Liver (tissue), 8 donors: ENCODE measurements at regions not wholly inside any gene's neighbourhood (a gene's known extent, or its start where the extent isn't known, plus 50 kb on each side); places are given as distances from the start of the nearest gene placed in this dataset.

Experiments
- DNase-seq: peaks from one replicate; pipeline ENCODE4 v3.0.0-alpha.2; 2017; ENCODE audit warnings: low spot score
- H3K27ac ChIP-seq, 2 donors: one replicate each; pipeline ENCODE4 v1.7.0; 2013; ENCODE audit warnings: inconsistent platforms in 2 of 2, low read length in 2 of 2, control low read depth in 1 of 2, low read depth in 1 of 2, mild to moderate bottlenecking in 1 of 2
- H3K27me3 ChIP-seq, 4 donors: one replicate each; pipeline versions ENCODE4 v1.6.1 to v1.7.0; 2013; ENCODE audit warnings: low read length in 3 of 4, inconsistent platforms in 1 of 4, mild to moderate bottlenecking in 1 of 4, moderate library complexity in 1 of 4; ENCODE audit not compliant: control insufficient read depth in 4 of 4, insufficient read depth in 4 of 4
- H3K36me3 ChIP-seq, 4 donors: one replicate each; pipeline versions ENCODE4 v1.6.1 to v1.7.0; 2013; ENCODE audit warnings: low read length in 3 of 4, mild to moderate bottlenecking in 3 of 4, low read depth in 1 of 4, moderate library complexity in 1 of 4; ENCODE audit not compliant: control insufficient read depth in 4 of 4, insufficient read depth in 3 of 4
- H3K4me1 ChIP-seq, 4 donors: one replicate each; pipeline versions ENCODE4 v1.6.1 to v1.7.0; 2013; ENCODE audit warnings: low read length in 3 of 4, mild to moderate bottlenecking in 3 of 4, moderate library complexity in 1 of 4; ENCODE audit not compliant: control insufficient read depth in 4 of 4, insufficient read depth in 4 of 4
- H3K4me3 ChIP-seq, 3 donors: one replicate each; pipeline versions ENCODE4 v1.6.1 to v1.7.0; 2013; ENCODE audit warnings: low read length in 3 of 3, control low read depth in 1 of 3, low read depth in 1 of 3, mild to moderate bottlenecking in 1 of 3
- H3K9ac ChIP-seq, 2 donors: one replicate each; pipeline ENCODE4 v1.7.0; 2013; ENCODE audit warnings: low read length in 2 of 2, mild to moderate bottlenecking in 2 of 2, moderate library complexity in 2 of 2, control low read depth in 1 of 2, low read depth in 1 of 2
- H3K9me3 ChIP-seq, 4 donors: one replicate each; pipeline versions ENCODE4 v1.6.1 to v1.7.0; 2013; ENCODE audit warnings: low read length in 3 of 4; ENCODE audit not compliant: control insufficient read depth in 4 of 4
- EGR1 ChIP-seq, 2 donors: IDR thresholded peaks; 2 replicates each; pipeline ENCODE4 v1.6.1; 2016 to 2018; ENCODE audit warnings: antibody characterized with exemption in 2 of 2, low read depth in 2 of 2
- FOXA1 ChIP-seq: IDR thresholded peaks from 2 replicates; pipeline ENCODE4 v1.6.1; 2016; ENCODE audit warnings: antibody characterized with exemption
- FOXA2 ChIP-seq: IDR thresholded peaks from 2 replicates; pipeline ENCODE4 v1.6.1; 2016; ENCODE audit warnings: antibody characterized with exemption
- HNF4A ChIP-seq, 2 donors: conservative IDR thresholded peaks; 2 replicates each; pipeline ENCODE4 v1.6.1; 2016; ENCODE audit warnings: antibody characterized with exemption in 2 of 2, mild to moderate bottlenecking in 2 of 2
- HNF4G ChIP-seq: IDR thresholded peaks from 2 replicates; pipeline ENCODE4 v1.6.1; 2016; ENCODE audit warnings: antibody characterized with exemption
- JUND ChIP-seq, 2 donors: IDR thresholded peaks; 2 replicates each; pipeline ENCODE4 v1.6.1; 2016; ENCODE audit warnings: antibody characterized with exemption in 2 of 2
- NR2F2 ChIP-seq: IDR thresholded peaks from 2 replicates; pipeline ENCODE4 v1.6.1; 2016; ENCODE audit warnings: antibody characterized with exemption
- RAD21 ChIP-seq, 2 donors: IDR thresholded peaks; 2 replicates each; pipeline ENCODE4 v1.6.1; 2016; ENCODE audit warnings: antibody characterized with exemption in 2 of 2, mild to moderate bottlenecking in 2 of 2
- RXRA ChIP-seq, 2 donors: IDR thresholded peaks; 2 replicates each; pipeline ENCODE4 v1.6.1; 2017 to 2018; ENCODE audit warnings: antibody characterized with exemption in 2 of 2, mild to moderate bottlenecking in 1 of 2
- SP1 ChIP-seq: IDR thresholded peaks from 2 replicates; pipeline ENCODE4 v1.6.1; 2018; ENCODE audit warnings: antibody characterized with exemption, mild to moderate bottlenecking
- TAF1 ChIP-seq: conservative IDR thresholded peaks from 2 replicates; pipeline ENCODE4 v1.6.1; 2016; ENCODE audit warnings: antibody characterized with exemption, mild to moderate bottlenecking
- YY1 ChIP-seq: IDR thresholded peaks from 2 replicates; pipeline ENCODE4 v1.6.1; 2016; ENCODE audit warnings: antibody characterized with exemption, mild to moderate bottlenecking
- WGBS: extraction: QIAGEN DNeasy Blood & Tissue Kit; methylation state at CpG from one replicate; pipeline ENCODE4 v1.1.7; 2013; 5-methylcytosine and 5-hydroxymethylcytosine counted together
- TF ChIP-seq, protein P1 (sequence below): IDR thresholded peaks from 2 replicates; pipeline ENCODE4 v1.6.1; 2016; ENCODE audit warnings: antibody characterized with exemption
- TF ChIP-seq, protein P2 (sequence below): IDR thresholded peaks from 2 replicates; pipeline ENCODE4 v1.6.1; 2016; ENCODE audit warnings: antibody characterized with exemption
- TF ChIP-seq, protein P3 (sequence below): fragments of 150-350 bp; IDR thresholded peaks from 2 replicates; pipeline ENCODE4 v1.5.1; 2017; ENCODE audit warnings: improper control_type of control experiment, low read depth, low read length; ENCODE audit not compliant: missing input control
- TF ChIP-seq, protein P4 (sequence below): IDR thresholded peaks from 2 replicates; pipeline ENCODE4 v1.6.1; 2016; ENCODE audit warnings: antibody characterized with exemption
- TF ChIP-seq, protein P5 (sequence below): IDR thresholded peaks from 2 replicates; pipeline ENCODE4 v1.6.1; 2016; ENCODE audit warnings: antibody characterized with exemption, mild to moderate bottlenecking
- donor health status: healthy.
- donor health status: healthy.
- donor health status: healthy.
- donor health status: healthy.
- donor health status: healthy.

DNA sequence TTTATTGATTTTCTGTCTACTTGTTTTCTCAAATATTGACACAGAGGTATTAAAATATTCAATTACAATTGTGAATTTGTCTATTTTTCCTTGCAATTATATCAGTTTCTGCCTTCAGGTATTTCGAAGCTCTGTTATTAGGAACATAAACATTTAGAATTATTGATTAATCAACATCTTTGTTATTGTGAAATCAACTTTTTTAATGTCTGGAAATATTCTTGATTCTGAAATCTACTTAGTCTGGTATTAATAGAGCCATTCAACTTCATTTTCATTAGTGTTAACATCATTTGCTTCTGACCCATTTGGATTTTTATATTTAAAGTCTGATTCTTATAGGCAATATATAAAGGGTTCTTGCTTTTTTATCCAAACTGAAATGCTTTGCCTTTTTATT, 69.8 kb upstream of the CALN1 start:
- no peak for DNase-seq
- Histone ChIP-seq H3K4me1 (no peaks in the 10 kb centered on the region), H3K9me3 (no peaks in the 10 kb centered on the region), H3K27ac (no peak overlapping the region), H3K4me3 (no peak overlapping the region), H3K9ac (no peak overlapping the region), H3K36me3 (no peaks in the 10 kb centered on the region), H3K27me3 (no peaks in the 10 kb centered on the region)
- 71% methylated on average over 1 of the region's 1 CpG for WGBS
- TF ChIP-seq, protein P1, sequence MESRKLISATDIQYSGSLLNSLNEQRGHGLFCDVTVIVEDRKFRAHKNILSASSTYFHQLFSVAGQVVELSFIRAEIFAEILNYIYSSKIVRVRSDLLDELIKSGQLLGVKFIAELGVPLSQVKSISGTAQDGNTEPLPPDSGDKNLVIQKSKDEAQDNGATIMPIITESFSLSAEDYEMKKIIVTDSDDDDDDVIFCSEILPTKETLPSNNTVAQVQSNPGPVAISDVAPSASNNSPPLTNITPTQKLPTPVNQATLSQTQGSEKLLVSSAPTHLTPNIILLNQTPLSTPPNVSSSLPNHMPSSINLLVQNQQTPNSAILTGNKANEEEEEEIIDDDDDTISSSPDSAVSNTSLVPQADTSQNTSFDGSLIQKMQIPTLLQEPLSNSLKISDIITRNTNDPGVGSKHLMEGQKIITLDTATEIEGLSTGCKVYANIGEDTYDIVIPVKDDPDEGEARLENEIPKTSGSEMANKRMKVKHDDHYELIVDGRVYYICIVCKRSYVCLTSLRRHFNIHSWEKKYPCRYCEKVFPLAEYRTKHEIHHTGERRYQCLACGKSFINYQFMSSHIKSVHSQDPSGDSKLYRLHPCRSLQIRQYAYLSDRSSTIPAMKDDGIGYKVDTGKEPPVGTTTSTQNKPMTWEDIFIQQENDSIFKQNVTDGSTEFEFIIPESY, result no peak

DNA sequence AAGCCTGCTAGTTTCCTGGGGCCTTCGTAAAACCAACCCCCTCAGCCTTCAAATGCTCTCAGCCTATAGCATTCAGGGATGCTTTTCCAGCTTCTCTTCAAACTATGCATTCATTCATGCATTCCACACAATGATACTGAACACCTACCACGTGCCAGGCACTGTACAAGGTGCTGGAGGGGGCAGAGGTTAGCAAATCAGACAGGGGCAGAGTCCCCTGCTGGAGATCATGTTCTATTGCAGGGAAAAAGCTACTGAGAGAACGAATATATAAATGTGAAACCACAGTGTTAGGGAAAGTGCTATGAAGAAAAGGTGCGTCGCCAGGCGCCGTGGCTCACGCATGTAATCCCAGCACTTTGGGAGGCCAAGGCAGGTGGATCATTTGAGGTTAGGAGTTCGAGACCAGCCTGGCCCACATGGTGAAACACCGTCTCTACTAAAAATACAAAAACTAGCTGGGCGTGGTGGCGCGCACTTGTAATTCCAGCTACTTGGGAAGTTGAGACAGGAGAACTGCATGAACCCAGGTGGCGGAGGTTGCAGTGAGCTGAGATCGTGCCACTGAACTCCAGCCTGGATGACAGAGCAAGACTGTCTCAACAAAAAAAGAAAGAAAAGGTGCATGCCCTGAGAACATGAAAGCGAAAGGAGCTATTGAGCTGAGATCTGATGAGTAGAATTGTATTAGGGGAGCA, 64.6 kb upstream of the CALN1 start:
- Histone ChIP-seq H3K27ac (no peak overlapping the region), H3K9ac (no peak overlapping the region), H3K4me1 (no peaks in the 10 kb centered on the region), H3K4me3 (no peak overlapping the region), H3K27me3 (no peaks in the 10 kb centered on the region), H3K9me3 (no peaks in the 10 kb centered on the region), H3K36me3 (no peaks in the 10 kb centered on the region)
- DNase-seq, result no peak
- TF ChIP-seq, protein P2, sequence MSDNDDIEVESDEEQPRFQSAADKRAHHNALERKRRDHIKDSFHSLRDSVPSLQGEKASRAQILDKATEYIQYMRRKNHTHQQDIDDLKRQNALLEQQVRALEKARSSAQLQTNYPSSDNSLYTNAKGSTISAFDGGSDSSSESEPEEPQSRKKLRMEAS, result no peak
- TF ChIP-seq YY1 (no peak), NR2F2 (no peak), RAD21 (IDR thresholded peaks at IDR 0.05) (no peak), FOXA1 (no peak), FOXA2 (no peak), RXRA (IDR thresholded peaks at IDR 0.05) (no peak), JUND (IDR thresholded peaks at IDR 0.05) (no peak), EGR1 (IDR thresholded peaks at IDR 0.05; ENCODE audit: low read depth in 2 of 2) (no peak), TAF1 (no peak), SP1 (no peak), HNF4A (conservative IDR thresholded peaks at IDR 0.05) (no peak), HNF4G (no peak)
- TF ChIP-seq, protein P3, sequence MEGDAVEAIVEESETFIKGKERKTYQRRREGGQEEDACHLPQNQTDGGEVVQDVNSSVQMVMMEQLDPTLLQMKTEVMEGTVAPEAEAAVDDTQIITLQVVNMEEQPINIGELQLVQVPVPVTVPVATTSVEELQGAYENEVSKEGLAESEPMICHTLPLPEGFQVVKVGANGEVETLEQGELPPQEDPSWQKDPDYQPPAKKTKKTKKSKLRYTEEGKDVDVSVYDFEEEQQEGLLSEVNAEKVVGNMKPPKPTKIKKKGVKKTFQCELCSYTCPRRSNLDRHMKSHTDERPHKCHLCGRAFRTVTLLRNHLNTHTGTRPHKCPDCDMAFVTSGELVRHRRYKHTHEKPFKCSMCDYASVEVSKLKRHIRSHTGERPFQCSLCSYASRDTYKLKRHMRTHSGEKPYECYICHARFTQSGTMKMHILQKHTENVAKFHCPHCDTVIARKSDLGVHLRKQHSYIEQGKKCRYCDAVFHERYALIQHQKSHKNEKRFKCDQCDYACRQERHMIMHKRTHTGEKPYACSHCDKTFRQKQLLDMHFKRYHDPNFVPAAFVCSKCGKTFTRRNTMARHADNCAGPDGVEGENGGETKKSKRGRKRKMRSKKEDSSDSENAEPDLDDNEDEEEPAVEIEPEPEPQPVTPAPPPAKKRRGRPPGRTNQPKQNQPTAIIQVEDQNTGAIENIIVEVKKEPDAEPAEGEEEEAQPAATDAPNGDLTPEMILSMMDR, result no peak
- TF ChIP-seq, protein P4, sequence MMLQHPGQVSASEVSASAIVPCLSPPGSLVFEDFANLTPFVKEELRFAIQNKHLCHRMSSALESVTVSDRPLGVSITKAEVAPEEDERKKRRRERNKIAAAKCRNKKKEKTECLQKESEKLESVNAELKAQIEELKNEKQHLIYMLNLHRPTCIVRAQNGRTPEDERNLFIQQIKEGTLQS, result no peak
- TF ChIP-seq, protein P5, sequence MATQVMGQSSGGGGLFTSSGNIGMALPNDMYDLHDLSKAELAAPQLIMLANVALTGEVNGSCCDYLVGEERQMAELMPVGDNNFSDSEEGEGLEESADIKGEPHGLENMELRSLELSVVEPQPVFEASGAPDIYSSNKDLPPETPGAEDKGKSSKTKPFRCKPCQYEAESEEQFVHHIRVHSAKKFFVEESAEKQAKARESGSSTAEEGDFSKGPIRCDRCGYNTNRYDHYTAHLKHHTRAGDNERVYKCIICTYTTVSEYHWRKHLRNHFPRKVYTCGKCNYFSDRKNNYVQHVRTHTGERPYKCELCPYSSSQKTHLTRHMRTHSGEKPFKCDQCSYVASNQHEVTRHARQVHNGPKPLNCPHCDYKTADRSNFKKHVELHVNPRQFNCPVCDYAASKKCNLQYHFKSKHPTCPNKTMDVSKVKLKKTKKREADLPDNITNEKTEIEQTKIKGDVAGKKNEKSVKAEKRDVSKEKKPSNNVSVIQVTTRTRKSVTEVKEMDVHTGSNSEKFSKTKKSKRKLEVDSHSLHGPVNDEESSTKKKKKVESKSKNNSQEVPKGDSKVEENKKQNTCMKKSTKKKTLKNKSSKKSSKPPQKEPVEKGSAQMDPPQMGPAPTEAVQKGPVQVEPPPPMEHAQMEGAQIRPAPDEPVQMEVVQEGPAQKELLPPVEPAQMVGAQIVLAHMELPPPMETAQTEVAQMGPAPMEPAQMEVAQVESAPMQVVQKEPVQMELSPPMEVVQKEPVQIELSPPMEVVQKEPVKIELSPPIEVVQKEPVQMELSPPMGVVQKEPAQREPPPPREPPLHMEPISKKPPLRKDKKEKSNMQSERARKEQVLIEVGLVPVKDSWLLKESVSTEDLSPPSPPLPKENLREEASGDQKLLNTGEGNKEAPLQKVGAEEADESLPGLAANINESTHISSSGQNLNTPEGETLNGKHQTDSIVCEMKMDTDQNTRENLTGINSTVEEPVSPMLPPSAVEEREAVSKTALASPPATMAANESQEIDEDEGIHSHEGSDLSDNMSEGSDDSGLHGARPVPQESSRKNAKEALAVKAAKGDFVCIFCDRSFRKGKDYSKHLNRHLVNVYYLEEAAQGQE, result no peak
- 86% methylated on average over 16 of the region's 16 CpGs for WGBS
